Parathyroid adenoma (tissue), 2 donors: ENCODE measurements at regions not wholly inside any gene's neighbourhood (a gene's known extent, or its start where the extent isn't known, plus 50 kb on each side); places are given as distances from the start of the nearest gene placed in this dataset.
"Not testable (repeated sequence)": the region's sequence is repeated elsewhere in the genome, so short reads cannot be mapped to it uniquely, and the experiment has no call there.

ENCODE experiments used
- H2AFZ ChIP-seq: fragments of 300-600 bp; sonication (generic); one replicate; pipeline ENCODE4 v1.7.0; 2017; ENCODE audit warnings: antibody characterized with exemption, mild to moderate bottlenecking
- H3K27ac ChIP-seq: fragments of 300-600 bp; sonication (generic); one replicate; pipeline ENCODE4 v1.7.0; 2017
- H3K27me3 ChIP-seq: fragments of 300-600 bp; sonication (generic); one replicate; pipeline ENCODE4 v1.7.0; 2017; ENCODE audit warnings: low read length; ENCODE audit not compliant: control insufficient read depth, insufficient read depth
- H3K36me3 ChIP-seq: fragments of 300-600 bp; sonication (generic); one replicate; pipeline ENCODE4 v1.7.0; 2017; ENCODE audit warnings: low read length; ENCODE audit not compliant: control insufficient read depth, insufficient read depth
- H3K4me1 ChIP-seq: fragments of 300-600 bp; sonication (generic); one replicate; pipeline ENCODE4 v1.7.0; 2017; ENCODE audit warnings: control low read depth
- H3K4me2 ChIP-seq: fragments of 300-600 bp; sonication (generic); one replicate; pipeline ENCODE4 v1.7.0; 2017; ENCODE audit warnings: low read length
- H3K4me3 ChIP-seq: fragments of 300-600 bp; sonication (generic); one replicate; pipeline ENCODE4 v1.7.0; 2017; ENCODE audit warnings: low read depth, low read length
- H3K79me2 ChIP-seq: fragments of 300-600 bp; sonication (generic); one replicate; pipeline ENCODE4 v1.7.0; 2017; ENCODE audit warnings: control low read depth
- H3K9ac ChIP-seq: fragments of 300-600 bp; sonication (generic); one replicate; pipeline ENCODE4 v1.7.0; 2017; ENCODE audit warnings: mild to moderate bottlenecking
- H3K9me3 ChIP-seq: fragments of 300-600 bp; sonication (generic); one replicate; pipeline ENCODE4 v1.7.0; 2017; ENCODE audit warnings: low read length; ENCODE audit not compliant: control insufficient read depth
- CTCF ChIP-seq: fragments of 300-600 bp; sonication (generic); IDR thresholded peaks from one replicate; pipeline ENCODE4 v1.7.0; 2017; ENCODE audit warnings: antibody characterized with exemption, mild to moderate bottlenecking
- donor health status: primary hyperparathyroidism.

DNA sequence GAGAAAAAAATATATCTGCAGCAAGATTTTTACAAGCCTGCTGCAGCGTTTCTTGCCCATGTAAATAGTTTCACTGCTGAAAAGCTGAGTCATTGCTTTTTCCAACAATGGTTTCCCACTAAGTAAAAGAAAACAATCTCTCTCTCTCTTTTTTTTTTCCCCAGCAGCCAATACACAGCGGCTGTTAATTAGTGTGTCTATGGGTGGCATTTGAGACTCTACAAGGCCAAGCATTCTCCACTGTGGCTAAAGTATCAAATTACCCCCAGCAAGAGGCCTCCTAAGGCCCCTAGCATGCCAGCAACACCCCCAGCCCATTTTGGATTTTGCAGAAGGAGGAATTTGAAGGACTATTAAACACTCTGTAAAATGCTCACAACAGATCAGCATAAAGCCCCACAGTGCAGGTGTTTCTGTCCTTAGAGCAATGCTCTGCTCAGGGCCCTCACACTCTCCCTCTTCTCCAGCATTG, 837.4 kb downstream of the TRIML1 start:
- Histone ChIP-seq H3K9me3 (no peaks in the 10 kb centered on the region), H2AFZ (peak overlapping the region; percentile 74), H3K27me3 (no peaks in the 10 kb centered on the region), H3K4me2 (peak overlapping the region; percentile 54), H3K4me1 (peaks cover 10% of the 10 kb centered on the region), H3K9ac (no peak overlapping the region), H3K27ac (peak overlapping the region; percentile 65), H3K4me3 (no peak overlapping the region), H3K36me3 (no peaks in the 10 kb centered on the region), H3K79me2 (no peaks in the 10 kb centered on the region)
- TF ChIP-seq CTCF, result no peak

GRCh38 chr4:188977232-188977631, 838.0 kb downstream of the TRIML1 start:
- Histone ChIP-seq H3K27ac (peak overlapping the region; percentile 65), H2AFZ (peak overlapping the region; percentile 62)
- H3K4me1 ChIP-seq, H3K27me3 ChIP-seq, H3K9me3 ChIP-seq, H3K4me3 ChIP-seq, H3K9ac ChIP-seq, H3K36me3 ChIP-seq, H3K79me2 ChIP-seq, H3K4me2 ChIP-seq: not testable (repeated sequence)

DNA sequence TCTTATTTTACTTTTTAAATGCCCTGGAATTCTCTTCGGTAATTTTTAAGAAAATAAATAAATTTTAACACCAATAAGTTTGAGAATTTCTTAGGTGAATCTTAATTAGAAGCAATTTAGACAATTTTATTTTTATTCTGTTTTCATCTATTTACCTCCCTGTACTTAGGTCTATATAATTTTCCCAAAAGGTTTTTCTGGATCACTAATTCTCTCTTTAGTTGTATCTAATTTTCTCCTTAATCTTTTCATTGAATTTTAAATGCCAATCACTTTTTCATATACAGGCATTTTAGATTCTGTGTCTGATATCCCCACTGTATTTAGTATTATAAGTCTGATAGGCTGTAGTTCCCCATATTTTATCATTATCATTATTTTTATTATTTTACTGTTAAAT, 845.3 kb downstream of the TRIML1 start:
- H3K4me1 ChIP-seq, result no peaks in the 10 kb centered on the region
- H3K4me2 ChIP-seq, result no peak overlapping the region
- H3K4me3 ChIP-seq, result no peak overlapping the region
- H3K36me3 ChIP-seq, result peaks cover 4% of the 10 kb centered on the region
- H3K79me2 ChIP-seq, result no peaks in the 10 kb centered on the region
- no peak overlapping the region for H2AFZ ChIP-seq
- no peak overlapping the region for H3K9ac ChIP-seq
- no peak overlapping the region for H3K27ac ChIP-seq
- H3K27me3 ChIP-seq, result no peaks in the 10 kb centered on the region
- no peak for TF ChIP-seq CTCF
- no peaks in the 10 kb centered on the region for H3K9me3 ChIP-seq

- Histone ChIP-seq H3K4me2 (no peak overlapping the region), H3K27me3 (no peaks in the 10 kb centered on the region), H3K4me3 (no peak overlapping the region), H3K27ac (no peak overlapping the region), H3K79me2 (no peaks in the 10 kb centered on the region), H2AFZ (no peak overlapping the region), H3K9me3 (no peaks in the 10 kb centered on the region), H3K36me3 (peaks cover 4% of the 10 kb centered on the region), H3K4me1 (no peaks in the 10 kb centered on the region), H3K9ac (no peak overlapping the region)
- no peak for TF ChIP-seq CTCF
These were observed 847.0 kb downstream of the TRIML1 start for GRCh38 chr4:188986271-188986689.

GRCh38 chr4:188987011-188987410, 847.8 kb downstream of the TRIML1 start:
- no peaks in the 10 kb centered on the region for H3K27me3 ChIP-seq
- no peaks in the 10 kb centered on the region for H3K79me2 ChIP-seq
- H2AFZ ChIP-seq, result no peak overlapping the region
- no peak overlapping the region for H3K9ac ChIP-seq
- TF ChIP-seq CTCF, result no peak
- H3K4me1 ChIP-seq, result no peaks in the 10 kb centered on the region
- no peak overlapping the region for H3K4me2 ChIP-seq
- no peak overlapping the region for H3K4me3 ChIP-seq
- H3K36me3 ChIP-seq, result peaks cover 4% of the 10 kb centered on the region
- no peaks in the 10 kb centered on the region for H3K9me3 ChIP-seq
- no peak overlapping the region for H3K27ac ChIP-seq
